CD4-positive, alpha-beta T cell treated with Interleukin-4 for 4 hours (primary cell): ENCODE measurements at regions not wholly inside any gene's neighbourhood (a gene's known extent, or its start where the extent isn't known, plus 50 kb on each side); places are given as distances from the start of the nearest gene placed in this dataset.
"Not testable (repeated sequence)": the region's sequence is repeated elsewhere in the genome, so short reads cannot be mapped to it uniquely, and the experiment has no call there.

Source experiments
- DNase-seq: peaks from one replicate; pipeline ENCODE4 v3.0.0-alpha.2; 2020

DNA sequence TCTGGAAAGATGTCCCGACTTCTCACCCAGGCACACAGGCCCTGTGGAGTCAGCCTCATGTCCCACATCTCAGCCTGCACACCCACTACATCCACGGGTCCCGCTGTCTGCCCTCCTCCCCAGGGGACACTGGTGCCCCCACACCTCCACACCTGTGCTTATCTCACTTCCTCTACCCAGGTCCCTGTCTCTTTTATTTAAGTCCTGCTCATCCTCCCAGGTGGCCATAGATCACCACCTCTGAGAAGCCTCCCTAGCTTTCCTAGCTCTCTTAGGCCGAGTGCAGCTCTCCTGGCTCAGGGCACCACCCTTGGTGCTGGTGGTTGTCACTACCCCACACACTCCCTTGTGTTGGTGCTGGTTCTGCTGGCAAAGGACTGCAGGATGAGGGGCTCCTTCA lies 143.6 kb upstream of the PITX1 start:
- no peak for DNase-seq

GRCh38 chr5:135176991-135177390 lies 143.0 kb upstream of the PITX1 start:
- no peak for DNase-seq

DNA sequence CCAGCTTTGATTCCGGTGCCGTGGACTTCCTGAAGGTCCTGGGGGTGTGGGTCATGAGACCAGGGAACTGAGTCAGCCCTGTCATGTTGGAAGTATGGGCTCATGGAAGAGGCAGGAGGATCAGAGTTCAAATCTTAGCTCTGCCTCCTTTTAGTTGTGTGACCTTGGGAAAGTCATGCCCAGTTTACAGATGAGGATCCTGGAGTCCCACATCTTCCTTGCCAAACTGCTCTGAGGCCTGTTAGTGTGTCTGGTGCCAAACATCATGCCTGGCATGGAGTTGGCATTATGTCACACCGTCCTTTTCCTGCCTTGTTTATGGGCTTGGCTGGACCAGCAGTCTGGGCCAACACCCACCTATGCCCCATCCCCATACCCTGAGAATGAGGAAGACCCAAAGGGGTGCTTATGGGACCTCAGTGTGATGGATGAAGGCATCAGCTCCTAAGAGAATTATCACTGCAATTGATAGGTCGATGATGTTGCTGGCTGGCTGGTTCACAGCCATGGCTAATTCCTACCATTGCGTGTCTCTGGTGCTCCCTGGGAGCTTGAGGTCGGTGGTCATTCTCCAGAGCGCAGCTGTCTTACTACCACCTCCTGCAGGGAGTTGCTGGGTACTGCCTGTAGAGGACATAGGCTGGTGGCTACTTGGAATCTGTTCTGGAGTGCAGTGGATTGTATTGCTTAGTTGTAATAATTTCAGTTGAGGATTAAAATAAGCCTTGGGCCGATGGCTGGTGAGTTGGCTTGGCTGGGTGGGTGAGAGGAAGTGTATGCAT lies 140.5 kb upstream of the PITX1 start:
- no peak for DNase-seq

DNA sequence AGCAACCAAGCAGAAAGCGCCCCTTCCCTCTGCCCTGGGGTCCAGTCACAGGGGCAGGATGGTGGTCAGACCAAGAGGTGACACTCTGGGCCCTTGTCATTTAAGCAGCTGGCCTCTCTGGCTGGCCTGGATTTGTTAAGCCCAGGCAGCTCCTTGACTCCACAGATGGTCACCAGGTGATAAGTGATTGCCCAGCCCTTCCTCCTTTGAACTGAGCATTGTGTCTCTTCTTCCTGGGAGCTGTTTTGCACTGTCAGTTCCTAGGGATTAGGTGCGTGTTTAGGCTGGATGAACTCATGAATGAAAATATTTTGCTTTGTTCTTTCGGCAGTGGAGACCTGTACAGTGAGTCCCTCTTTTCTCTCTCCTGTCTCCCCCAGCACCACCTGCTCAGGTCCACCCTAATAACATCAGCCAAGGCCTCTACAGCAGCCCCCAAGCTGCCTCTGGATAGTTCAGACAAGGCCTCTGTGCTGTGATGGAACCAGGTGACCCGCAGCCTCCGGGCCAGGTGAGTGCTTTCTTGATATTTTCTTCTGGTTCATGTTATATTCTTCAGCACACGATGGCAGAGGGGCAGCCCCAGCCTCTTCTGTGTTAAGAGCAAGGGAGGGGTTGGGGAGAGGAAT lies 139.7 kb upstream of the PITX1 start:
- DNase-seq = no peak

- no peak for DNase-seq
These were observed 138.7 kb upstream of the PITX1 start for GRCh38 chr5:135172718-135173117.

- no peak for DNase-seq
These were observed 137.3 kb upstream of the PITX1 start for GRCh38 chr5:135171336-135171735.

DNA sequence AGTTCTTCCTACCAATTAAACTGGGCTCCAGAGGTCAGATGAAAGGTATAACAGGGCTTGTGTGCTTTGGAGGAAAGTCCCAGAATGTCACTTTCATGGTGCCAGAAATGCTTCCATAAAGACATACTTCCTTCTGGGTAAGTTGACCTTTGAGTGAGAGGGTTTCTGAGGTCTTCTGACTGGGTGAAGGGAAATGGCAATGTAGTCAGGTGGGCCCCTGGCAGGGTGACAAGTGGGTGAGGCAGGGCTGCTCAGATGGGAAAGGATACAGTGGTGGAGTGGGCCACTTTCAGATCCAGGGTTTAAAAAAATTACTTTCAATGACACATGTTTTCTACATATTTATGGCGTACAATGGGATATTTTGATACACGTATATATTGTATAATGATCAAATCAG lies 136.5 kb upstream of the PITX1 start:
- no peak for DNase-seq

- DNase-seq = no peak
These were observed 135.7 kb upstream of the PITX1 start for GRCh38 chr5:135169753-135170152.

DNA sequence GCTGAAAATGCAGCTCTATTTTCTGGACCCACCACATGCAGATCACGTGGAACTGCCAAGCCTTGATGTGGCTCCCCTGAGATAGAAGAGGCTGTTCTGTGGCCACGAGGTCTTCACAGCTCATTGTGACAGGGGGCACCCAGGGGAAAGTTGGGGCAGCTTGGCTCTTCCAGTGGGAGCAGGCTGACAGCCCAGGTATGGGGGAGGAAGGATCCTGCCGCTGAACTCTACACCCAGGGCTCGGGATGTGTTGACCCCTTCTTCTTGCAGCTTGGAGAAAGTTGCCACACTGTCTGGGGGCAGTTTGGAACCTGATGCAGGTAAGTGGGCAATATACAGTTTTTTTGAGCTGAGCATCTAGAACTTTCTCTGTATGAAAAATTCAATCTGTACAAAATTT lies 133.6 kb upstream of the PITX1 start:
- DNase-seq = no peak

DNA sequence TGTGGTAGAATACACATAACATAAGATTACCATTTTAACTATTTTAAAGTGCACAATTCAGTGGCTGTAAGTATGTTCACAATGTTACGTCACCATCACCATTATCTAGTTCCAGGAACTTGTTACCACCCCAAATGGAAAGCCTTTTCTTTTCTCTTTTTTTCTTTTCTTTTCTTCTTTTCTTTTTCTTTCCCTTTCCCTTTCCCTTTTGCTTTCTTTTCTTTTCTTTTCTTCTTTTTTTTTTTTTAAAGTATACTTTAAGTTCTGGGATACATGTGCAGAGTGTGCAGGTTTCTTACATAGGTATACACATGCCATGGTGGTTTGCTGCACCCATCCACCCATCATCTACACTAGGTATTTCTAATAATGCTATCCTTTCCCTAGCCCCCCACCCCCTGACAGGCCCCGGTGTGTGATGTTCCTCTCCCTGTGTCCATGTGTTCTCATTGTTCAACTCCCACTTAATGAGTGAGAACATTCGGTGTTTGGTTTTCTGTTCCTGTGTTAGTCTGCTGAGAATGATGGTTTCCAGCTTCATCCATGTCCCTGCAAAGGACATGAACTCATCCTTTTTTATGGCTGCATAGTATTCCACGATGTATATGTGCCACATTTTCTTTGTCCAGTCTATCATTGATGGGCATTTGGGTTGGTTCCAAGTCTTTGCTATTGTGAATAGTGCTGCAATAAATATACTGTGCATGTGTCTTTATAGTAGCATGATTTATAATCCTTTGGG lies 131.0 kb upstream of the PITX1 start:
- not testable (repeated sequence) for DNase-seq

DNA sequence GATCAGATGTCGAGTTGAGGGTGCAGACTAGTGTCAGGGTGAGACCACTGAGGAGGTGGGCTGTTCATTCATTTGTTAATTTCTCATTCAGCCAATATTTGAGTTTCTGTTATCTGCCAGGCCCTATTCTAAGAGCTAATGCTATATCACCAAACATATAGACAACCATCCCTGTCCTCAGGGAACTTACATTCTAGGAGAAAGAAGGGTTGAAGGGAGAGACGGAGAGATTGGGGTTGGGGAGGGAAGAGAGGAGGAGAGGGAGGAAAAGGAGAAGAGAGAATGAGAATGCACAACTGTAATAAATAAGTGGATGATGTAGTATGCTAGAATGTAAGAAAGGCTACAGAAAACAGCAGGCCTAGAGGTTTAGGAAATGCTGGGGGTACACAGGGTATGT lies 129.9 kb upstream of the PITX1 start:
- no peak for DNase-seq

DNA sequence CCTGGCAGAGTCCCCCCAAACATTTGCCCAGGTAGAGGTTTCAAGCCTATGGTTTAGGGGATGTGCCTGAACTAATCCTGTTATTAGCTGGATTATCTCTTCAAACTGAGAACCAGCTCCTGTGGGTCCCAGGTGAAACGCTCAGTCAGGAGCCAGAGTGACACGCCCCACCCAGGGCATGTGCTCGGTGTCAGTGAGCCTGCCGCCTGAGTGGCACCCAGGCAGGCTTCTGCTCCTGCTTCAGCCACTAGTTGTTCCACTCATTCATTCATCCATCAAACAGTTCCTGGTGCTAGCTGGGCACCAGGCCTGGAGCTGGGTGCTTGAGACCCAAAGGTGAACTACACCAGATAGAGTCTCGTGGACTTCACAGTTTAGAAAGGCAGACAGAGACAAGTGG lies 129.4 kb upstream of the PITX1 start:
- DNase-seq = no peak

- no peak for DNase-seq
These were observed 128.7 kb upstream of the PITX1 start for GRCh38 chr5:135162661-135163265.

GRCh38 chr5:135161221-135161620 lies 127.2 kb upstream of the PITX1 start:
- no peak for DNase-seq

DNA sequence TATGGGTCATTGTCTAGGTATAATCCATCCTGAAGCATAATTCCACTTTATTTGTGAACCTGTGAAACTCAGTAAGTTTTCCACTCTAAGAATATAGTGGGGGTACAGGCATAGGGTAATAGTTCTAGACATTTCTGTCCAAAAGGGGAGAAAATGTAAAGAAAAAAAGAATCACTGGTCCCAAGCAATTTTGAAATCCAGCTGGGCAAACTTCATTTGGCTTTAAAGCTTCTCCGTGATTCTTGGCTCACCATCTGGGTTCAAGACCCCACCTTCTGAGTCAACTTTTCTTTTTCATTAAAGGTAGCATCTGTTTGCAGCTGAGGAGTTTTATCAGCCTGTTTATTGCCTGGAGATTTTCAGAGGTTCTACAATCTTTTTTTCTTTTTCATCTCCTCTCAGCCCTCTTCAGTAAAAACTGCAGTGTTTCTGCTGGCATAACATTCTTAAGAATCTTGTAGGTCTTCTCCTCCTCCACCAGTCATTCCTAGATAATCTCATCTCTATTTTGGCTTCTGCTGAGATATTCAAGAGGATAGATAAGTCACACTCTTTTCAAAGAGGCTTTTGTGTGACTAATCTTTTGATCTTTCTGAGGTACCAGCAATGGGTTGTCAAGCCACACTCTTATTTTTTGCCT lies 126.1 kb upstream of the PITX1 start:
- DNase-seq = no peak

DNA sequence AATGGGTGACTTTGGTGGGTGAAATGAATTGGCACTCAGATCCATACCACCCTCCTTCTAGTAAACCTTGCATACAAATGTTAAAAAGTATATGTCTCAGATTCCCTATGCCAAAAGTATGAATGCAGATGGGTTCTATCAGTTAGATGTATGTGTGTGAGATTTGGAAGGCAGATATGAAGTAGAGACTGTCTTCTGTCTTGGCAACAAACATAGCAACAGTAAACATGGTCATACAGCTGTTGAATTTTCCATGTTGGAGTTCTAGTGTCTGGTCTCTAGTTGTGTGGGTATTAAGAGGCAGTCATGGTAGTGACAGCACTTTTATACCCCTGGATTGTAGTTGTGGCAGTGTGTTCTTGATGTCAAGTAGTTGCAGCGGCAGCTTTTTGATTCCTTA lies 125.6 kb upstream of the PITX1 start:
- no peak for DNase-seq

- no peak for DNase-seq
These were observed 125.0 kb upstream of the PITX1 start for GRCh38 chr5:135158982-135159381.

DNA sequence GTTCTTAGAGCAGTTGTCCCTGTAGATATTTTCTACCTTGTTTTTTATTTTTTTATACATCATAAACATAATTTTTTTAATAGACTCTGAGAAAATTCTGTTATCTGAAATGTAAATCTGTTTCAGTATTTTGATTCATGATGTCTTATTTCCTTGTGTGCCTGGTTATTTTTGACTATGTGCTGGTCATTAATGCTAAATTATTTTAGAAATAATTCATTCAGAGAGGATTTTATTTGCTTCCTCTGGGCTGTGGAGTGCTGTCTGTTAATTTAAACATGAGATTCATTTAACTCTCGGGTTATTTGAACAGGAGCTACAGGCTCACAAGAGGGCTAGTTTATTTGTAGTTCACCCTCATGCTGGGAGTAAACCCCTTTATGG lies 124.3 kb upstream of the PITX1 start:
- DNase-seq = no peak

- DNase-seq = no peak
These were observed 123.6 kb upstream of the PITX1 start for GRCh38 chr5:135157421-135158313.

GRCh38 chr5:135156715-135157404 lies 122.8 kb upstream of the PITX1 start:
- no peak for DNase-seq

- no peak for DNase-seq
These were observed 122.3 kb upstream of the PITX1 start for GRCh38 chr5:135156337-135156714.
